NCI-H1048 (cell line): ENCODE measurements at regions not wholly inside any gene's neighbourhood (a gene's known extent, or its start where the extent isn't known, plus 50 kb on each side); places are given as distances from the start of the nearest gene placed in this dataset.

Experiments used
- DNase-seq: peaks from one replicate; lab custom pipeline; 2025; lab: John Stamatoyannopoulos, UW

GRCh38 chr4:17296921-17297890 is 214.7 kb downstream of the QDPR start:
- no peak for DNase-seq

GRCh38 chr4:17293901-17294300 is 218.0 kb downstream of the QDPR start:
- DNase-seq, result no peak

- no peak for DNase-seq
Observed at GRCh38 chr4:17288151-17288550, 223.7 kb downstream of the QDPR start.

DNA sequence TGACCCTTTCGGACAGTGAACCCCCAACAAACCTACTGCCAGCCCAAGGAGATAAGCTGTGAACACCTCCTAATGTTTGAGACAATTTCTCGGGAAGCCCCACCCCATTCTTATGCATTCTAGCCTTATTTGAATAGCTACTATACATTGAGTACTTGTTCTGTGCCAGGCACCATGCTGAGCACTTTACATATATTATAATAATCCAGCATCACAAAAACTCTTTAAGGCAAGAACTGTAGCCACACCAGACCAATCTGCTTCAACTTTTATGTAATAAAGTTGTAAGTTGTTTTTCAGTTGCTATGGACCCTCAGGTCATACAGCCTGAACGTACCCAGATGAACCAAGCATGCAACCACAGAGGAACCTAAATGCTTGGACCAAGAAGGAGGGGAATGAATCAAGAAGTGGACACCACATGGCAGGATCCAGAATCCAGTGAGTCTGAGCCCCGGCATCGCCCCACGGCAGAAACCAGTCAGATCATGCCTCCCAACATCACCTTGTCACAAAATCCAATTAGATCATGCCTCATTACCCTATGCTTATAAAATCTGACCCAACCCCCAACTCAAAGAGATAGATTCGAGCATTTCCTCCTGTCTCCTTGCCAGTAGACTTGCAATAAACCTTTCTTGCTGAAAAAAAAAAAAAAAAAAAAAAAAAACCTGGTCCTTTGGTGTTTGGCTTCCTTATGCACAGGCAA is 225.0 kb downstream of the QDPR start:
- no peak for DNase-seq

GRCh38 chr4:17285747-17286146 is 226.1 kb downstream of the QDPR start:
- no peak for DNase-seq

GRCh38 chr4:17284323-17285175 is 227.3 kb downstream of the QDPR start:
- DNase-seq, result no peak

DNA sequence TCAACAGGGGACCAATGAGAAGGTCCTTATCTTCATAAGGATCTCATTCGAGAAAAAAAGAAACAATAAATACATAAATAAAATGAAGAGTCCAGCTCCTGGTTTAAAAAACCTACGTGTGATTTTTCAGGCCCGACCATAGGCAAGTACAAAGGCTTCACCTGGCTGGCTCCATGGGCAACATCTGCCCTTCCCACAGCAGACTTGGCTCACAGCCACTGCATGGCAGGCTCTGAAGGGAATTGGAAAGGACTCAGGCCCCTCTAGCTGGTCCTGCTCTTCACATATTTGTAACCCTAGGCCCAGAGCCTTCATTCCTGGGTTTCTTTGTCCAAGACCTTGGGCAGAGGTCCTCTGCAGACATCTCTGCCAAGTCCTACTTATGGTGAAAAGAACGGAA is 228.1 kb downstream of the QDPR start:
- DNase-seq, result no peak

DNA sequence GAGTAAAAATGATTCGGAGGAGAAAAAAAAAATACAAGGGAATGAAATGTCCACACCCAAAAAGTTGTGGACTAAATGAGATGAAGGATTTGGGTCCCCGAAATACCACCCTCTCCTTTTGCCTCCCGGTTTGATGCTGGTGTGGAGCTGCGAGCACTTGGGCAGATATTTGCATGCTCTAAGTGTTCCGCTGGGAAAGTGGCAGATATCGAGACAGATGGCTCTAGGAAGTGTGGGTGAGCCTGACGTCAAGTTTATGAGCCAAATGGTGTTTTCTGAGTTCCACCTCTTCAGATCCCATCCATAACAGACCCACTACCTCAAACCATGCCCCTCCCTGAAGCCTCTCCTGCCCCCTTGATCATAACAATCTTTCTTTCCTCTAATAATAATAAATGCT is 228.6 kb downstream of the QDPR start:
- no peak for DNase-seq

GRCh38 chr4:17280261-17281018 is 231.4 kb downstream of the QDPR start:
- DNase-seq, result no peak

DNA sequence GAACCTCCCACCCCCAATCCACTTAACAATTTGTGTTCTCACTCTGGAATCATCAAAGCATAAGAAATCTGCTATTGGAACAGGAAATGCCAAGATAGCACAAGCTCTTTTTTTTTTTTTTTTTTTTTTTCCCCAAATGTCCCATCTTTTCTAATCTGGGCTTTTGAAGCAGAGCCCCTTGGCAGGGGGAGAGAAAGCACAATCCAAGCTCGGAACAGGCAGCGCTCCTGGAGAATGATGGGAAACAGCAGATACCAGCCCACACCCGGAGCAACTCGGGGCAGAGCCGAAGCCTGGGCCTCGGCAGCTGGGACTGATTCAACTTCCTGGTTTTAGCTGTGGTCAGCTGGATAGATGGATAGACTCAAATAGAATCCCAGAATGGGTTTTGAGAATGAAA is 235.1 kb downstream of the QDPR start:
- DNase-seq, result no peak

DNA sequence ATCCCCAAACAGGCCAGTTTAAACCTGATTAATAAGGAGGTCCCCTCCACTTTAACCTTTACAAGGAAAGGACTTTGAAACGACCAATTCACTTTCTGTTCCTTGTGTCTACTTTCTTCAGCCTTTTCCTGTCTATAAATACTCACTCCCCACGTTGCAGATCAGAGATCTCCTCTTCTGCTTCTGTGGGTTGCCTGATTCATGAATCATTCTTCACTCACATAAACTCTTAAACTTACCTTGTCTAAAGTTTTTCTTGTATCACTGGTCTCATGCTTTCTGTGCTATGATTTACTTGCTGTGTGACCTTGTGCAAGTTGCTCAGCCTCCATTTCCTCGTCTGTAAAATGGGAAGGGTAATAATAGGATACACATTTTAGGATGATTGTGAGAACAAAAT is 236.1 kb downstream of the QDPR start:
- DNase-seq, result no peak

DNA sequence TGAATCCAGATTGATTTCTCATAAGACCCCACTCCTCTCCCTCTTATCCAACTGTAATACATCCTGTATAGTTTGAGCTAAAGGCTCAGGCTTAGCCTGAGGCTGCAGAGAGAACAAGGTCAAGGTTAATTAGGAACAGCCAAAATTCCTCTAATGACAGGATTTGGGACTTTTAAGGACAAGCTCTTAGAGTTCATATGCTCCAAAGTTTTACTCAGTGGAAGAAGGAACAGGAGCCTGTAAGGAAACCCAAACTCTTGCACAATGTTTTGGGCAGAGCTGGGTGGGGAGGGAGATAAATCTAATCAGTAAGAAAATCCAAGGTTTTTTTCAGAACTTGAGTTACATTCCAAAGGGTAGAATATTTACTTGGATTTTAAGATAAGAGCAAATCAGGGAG is 238.8 kb downstream of the QDPR start:
- DNase-seq, result no peak

DNA sequence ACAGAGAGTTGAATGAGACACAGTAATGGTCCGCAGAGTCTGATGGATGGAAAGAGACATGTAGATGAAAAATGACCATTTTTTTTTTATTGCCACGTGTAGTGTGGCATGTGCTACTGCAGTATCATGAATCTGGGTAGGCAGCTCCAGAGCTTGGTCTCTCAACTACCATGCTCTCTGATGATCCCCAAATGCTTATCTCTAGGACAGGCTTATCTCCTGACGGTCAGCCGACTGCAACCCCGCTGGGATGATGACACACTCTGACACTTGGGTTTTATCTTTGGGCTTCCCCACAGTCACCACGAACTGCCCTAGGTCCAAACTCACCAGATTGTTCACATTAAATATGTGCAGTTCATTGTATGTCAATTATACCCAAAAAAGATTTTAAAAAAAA is 239.7 kb downstream of the QDPR start:
- no peak for DNase-seq

DNA sequence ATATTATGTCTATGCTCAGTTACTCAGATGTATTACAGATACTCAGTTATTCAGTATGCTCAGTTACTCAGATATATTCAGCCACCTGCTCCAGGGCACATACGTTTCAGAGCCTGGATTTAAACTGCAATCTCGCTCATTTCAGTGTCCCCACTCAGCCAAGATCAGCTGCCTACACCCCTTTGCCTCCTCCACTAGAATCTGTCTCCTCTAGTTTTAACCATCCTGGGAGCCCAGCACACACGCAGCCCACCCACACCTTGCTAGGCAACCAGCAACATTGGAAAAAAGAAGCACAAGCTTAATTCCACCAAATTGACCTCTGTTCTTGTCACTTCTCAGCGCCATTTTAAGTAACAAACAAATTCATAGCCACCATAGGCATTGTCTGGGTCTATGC is 246.2 kb downstream of the QDPR start:
- no peak for DNase-seq

GRCh38 chr4:17265139-17265538 is 246.8 kb downstream of the QDPR start:
- DNase-seq, result no peak

GRCh38 chr4:17260166-17260907 is 251.6 kb downstream of the QDPR start:
- DNase-seq, result no peak

DNA sequence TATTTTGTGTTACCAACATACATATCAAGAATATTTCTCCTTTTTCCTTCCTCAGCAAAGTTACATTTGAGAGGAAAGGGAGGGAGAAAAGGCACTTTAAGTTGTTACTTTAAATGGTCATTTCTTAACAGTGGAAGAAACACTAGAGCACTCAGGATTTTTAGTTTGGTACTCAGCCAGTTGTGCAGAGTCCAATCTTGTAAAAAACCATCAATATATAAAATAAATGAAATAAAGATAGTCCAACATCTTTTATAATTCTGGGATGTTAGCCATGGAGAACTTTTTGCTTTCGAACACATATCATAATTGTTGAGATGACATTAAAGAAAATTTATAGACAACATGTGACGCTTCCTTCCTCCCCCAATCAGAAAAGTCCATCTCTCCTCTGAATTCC is 253.8 kb downstream of the QDPR start:
- no peak for DNase-seq

DNA sequence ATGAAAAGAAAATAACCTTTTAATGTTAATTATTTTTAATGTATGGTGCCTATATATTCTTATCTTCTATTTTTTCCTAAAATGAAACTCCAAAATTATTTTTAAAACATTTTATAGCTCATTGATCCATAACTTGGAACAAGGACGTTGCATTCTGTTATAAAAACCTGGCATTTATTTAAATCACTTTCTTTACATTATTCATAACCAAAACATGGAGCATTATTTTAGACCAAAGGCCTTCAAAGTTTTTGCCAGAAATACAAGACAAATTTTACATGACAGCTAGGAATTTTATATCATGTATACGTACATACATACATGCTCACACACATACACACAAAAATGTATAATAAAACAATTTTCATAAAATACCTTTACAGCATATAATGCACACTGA is 259.8 kb downstream of the QDPR start:
- DNase-seq, result no peak

- DNase-seq, result no peak
Observed at GRCh38 chr4:17251101-17251500, 260.8 kb downstream of the QDPR start.

DNA sequence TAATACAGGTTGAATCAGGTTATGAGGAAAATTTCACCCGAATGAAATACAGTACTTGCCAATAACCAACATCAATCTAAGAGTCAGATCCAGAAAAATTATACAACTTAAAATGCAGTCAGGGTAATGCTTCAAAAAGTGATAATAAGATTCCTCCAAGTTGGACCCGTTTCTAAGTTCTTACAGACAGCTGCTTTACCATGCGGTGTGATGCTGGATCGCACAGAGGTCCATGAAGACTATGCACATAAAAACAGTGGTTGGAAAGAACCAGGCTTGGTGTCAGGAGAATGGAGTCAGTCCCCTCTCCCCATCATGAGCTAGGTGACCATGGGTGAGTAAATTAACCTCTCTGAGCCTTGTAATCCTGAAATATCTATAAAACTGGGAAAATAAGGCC is 261.3 kb downstream of the QDPR start:
- DNase-seq, result no peak

DNA sequence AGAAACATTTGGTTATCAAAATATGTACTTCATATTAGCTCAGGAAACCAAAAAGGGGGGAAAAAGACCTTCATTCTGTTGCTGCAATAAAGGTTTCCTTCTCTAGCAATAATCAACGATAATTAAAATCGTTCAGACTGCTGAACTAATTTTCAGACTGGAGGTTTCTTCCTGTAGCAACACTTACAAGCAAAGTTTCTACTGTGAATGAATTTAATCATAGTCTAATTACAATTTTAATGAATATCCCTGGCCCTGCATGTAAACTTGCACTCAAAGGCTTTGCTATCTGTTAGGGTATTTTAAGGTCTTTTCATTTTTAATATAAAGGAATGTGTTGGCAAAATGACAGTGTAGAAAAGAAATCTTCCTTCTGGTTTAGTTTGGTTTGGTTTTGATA is 265.2 kb downstream of the QDPR start:
- DNase-seq, result no peak
